K562 (cell line): ENCODE measurements at regions not wholly inside any gene's neighbourhood (a gene's known extent, or its start where the extent isn't known, plus 50 kb on each side); places are given as distances from the start of the nearest gene placed in this dataset.

Experiments
- ATAC-seq: fragments of 200-7000 bp; cut with Tn5 transposase; 3 replicates; pipeline ENCODE4 v1.9.1; 2020; ENCODE audit warnings: moderate library complexity
- BruUV-seq: library from RNA; stranded (reverse); fragments of 400-500 nt; replicated peaks from 2 replicates; lab custom pipeline; 2021; lab: Mats Ljungman, UMichigan
- CTCF ChIA-PET: fragments of 300-600 bp; formaldehyde crosslinking; extraction: SDS; loops from one replicate; lab custom pipeline; 2021; ENCODE audit warnings: low intra/inter-chr PET ratio; lab: Yijun Ruan, JAX
- POLR2A ChIA-PET: fragments of 300-600, 350-650 bp; sonication (Branson Sonifier 250); formaldehyde crosslinking; extraction: SDS; loops from one replicate; lab custom pipeline; 2021; ENCODE audit warnings: antibody characterized with exemption, inconsistent platforms; lab: Yijun Ruan, JAX
- DNase-seq, 4 experiments: peaks; one replicate each; pipeline versions ENCODE4 v3.0.0 to v3.0.0-alpha.2; 2011 to 2018; ENCODE audit warnings: low spot score in 3 of 4, mixed read lengths in 3 of 4; ENCODE audit errors: extremely low read depth in 1 of 4
- FAIRE-seq: peaks from 2 replicates; lab custom pipeline; 2011; peaks lifted over from hg19 to GRCh38; lab: Jason Lieb, UNC
- H2AFZ ChIP-seq: 2 replicates; pipeline ENCODE4 v1.6.0; 2011; ENCODE audit warnings: low read depth, low read length, control low read depth, inconsistent platforms
- H3K27ac ChIP-seq: fragments of 200-600 bp; 3 replicates; pipeline ENCODE4 v1.8.0; 2011; ENCODE audit warnings: low read depth, mild to moderate bottlenecking, control low read depth, inconsistent platforms, low read length, moderate library complexity, mixed read lengths; ENCODE audit errors: extremely low read depth
- H3K27me3 ChIP-seq, 2 experiments: fragments of 300-600 bp in 1 of 2; 2 replicates in 1 of 2; 3 replicates in 1 of 2; pipeline versions ENCODE4 v1.6.0 to v1.8.0; 2011; ENCODE audit warnings: inconsistent platforms in 2 of 2, low read length in 2 of 2, mild to moderate bottlenecking in 1 of 2, mixed read lengths in 1 of 2, moderate library complexity in 1 of 2; ENCODE audit not compliant: control insufficient read depth in 2 of 2, insufficient read depth in 2 of 2
- H3K36me3 ChIP-seq: fragments of 300-600 bp; 3 replicates; pipeline ENCODE4 v1.8.0; 2011; ENCODE audit warnings: mild to moderate bottlenecking, low read length, inconsistent platforms; ENCODE audit not compliant: control insufficient read depth, insufficient read depth
- H3K4me1 ChIP-seq, 2 experiments: fragments of 200-600 bp in 1 of 2; replicated peaks in 1 of 2; 2 replicates in 1 of 2; 3 replicates in 1 of 2; pipeline versions ENCODE4 v1.5.1 to v1.8.0; 2011; ENCODE audit warnings: inconsistent platforms in 2 of 2, low read length in 2 of 2, mild to moderate bottlenecking in 1 of 2, mixed read lengths in 1 of 2, moderate library complexity in 1 of 2; ENCODE audit not compliant: control insufficient read depth in 2 of 2, insufficient read depth in 2 of 2
- H3K4me2 ChIP-seq: 2 replicates; pipeline ENCODE4 v1.6.1; 2011; ENCODE audit warnings: low read length, control low read depth, inconsistent platforms, mixed read lengths; ENCODE audit not compliant: insufficient read depth
- H3K4me3 ChIP-seq: fragments of 200-600 bp; sonication (generic), shearing (Covaris generic); 2 replicates; pipeline ENCODE4 v1.5.1; 2016; ENCODE audit warnings: control low read depth, inconsistent platforms
- H3K79me2 ChIP-seq: fragments of 200-600 bp; 3 replicates; pipeline ENCODE4 v1.8.0; 2011; ENCODE audit warnings: low read length, inconsistent platforms; ENCODE audit not compliant: control insufficient read depth, insufficient read depth
- H3K9ac ChIP-seq, 2 experiments: 2 replicates each; pipeline versions ENCODE4 v1.6.0 to v1.6.1; 2011; ENCODE audit warnings: low read depth in 2 of 2, low read length in 2 of 2, control low read depth in 1 of 2, inconsistent platforms in 1 of 2, mild to moderate bottlenecking in 1 of 2, mixed read lengths in 1 of 2; ENCODE audit not compliant: insufficient read depth in 1 of 2
- H3K9me1 ChIP-seq: one replicate; pipeline ENCODE4 v1.6.0; 2011; ENCODE audit warnings: inconsistent platforms, mild to moderate bottlenecking, low read length, moderate library complexity; ENCODE audit not compliant: control insufficient read depth, insufficient read depth
- H3K9me3 ChIP-seq: replicated peaks from 2 replicates; pipeline ENCODE4 v1.5.1; 2011; ENCODE audit warnings: low read depth, low read length, inconsistent platforms; ENCODE audit not compliant: control insufficient read depth, insufficient read depth
- H4K20me1 ChIP-seq: replicated peaks from 2 replicates; pipeline ENCODE4 v1.6.1; 2011; ENCODE audit warnings: low read length, inconsistent platforms, mixed read lengths; ENCODE audit not compliant: control insufficient read depth, insufficient read depth
- ARID3A ChIP-seq: IDR thresholded peaks from 2 replicates; pipeline ENCODE4 v1.6.1; 2012; ENCODE audit warnings: low read depth, low read length, improper control_type of control experiment, borderline replicate concordance
- FOXP1 ChIP-seq: sonication (generic); formaldehyde crosslinking; IDR thresholded peaks from 2 replicates; pipeline ENCODE4 v1.8.0; 2022; ENCODE audit warnings: mild to moderate bottlenecking, missing genetic modification reagents
- HIVEP1 ChIP-seq: fragments of 250-450 bp; sonication (Bioruptor Pico); IDR thresholded peaks from 2 replicates; pipeline ENCODE4 v1.4.0; 2020; ENCODE audit warnings: mild to moderate bottlenecking
- HNRNPLL ChIP-seq: fragments of 200-400 bp; formaldehyde crosslinking; IDR thresholded peaks from 2 replicates; pipeline ENCODE4 v1.6.1; 2017; ENCODE audit warnings: low read length, low read depth, mild to moderate bottlenecking; ENCODE audit not compliant: poor library complexity, severe bottlenecking
- HOXB6 ChIP-seq: fragments of 250-450 bp; sonication (Bioruptor Pico); IDR thresholded peaks from 2 replicates; pipeline ENCODE4 v1.5.1; 2022; ENCODE audit warnings: mild to moderate bottlenecking, borderline replicate concordance
- SNRNP70 ChIP-seq: fragments of 200-400 bp; formaldehyde crosslinking; optimal IDR thresholded peaks from 2 replicates; pipeline ENCODE3; 2017; ENCODE audit warnings: low read depth, low read length
- WGBS: fragments of 100-300 bp; shearing (Covaris generic); methylation state at CpG from one replicate; pipeline ENCODE4 v1.1.6; 2016; ENCODE audit warnings: low coverage, mixed read lengths; ENCODE audit not compliant: insufficient coverage; ENCODE audit errors: missing lambda C conversion rate; 5-methylcytosine and 5-hydroxymethylcytosine counted together
- in situ Hi-C: fragments of 300-500 bp; cut with MboI; formaldehyde crosslinking; loops from 4 replicates; pipeline ENCODE4 v1.15.0; 2018; ENCODE audit warnings: inconsistent platforms, mixed read lengths
- intact Hi-C: fragments of 100-400 bp; cut with micrococcal nuclease; formaldehyde crosslinking; loops from 2 replicates; pipeline ENCODE4 v1.14.2; 2022
- TF ChIP-seq, protein P1 (sequence below): fragments of 450-650 bp; IDR thresholded peaks from 2 replicates; pipeline ENCODE4 v1.6.1; 2018; ENCODE audit warnings: mild to moderate bottlenecking, low read depth; ENCODE audit not compliant: partially characterized antibody
- TF ChIP-seq, protein P2 (sequence below), 2 experiments: fragments of 450-650 bp; IDR thresholded peaks; 2 replicates each; pipeline ENCODE4 v1.6.1; 2018; ENCODE audit warnings: mild to moderate bottlenecking in 2 of 2, low read depth in 1 of 2; ENCODE audit not compliant: partially characterized antibody in 2 of 2

GRCh38 chr13:106400289-106400688 lies 135.2 kb downstream of the EFNB2 start:
- FAIRE-seq (no peak), ATAC-seq (no peak), DNase-seq (no peak)
- Histone ChIP-seq H3K4me1 (no peaks in the 10 kb centered on the region), H3K36me3 (no peaks in the 10 kb centered on the region), H3K79me2 (no peaks in the 10 kb centered on the region), H4K20me1 (no peaks in the 10 kb centered on the region), H3K9me3 (no peaks in the 10 kb centered on the region), H3K9ac (no peak overlapping the region), H2AFZ (no peak overlapping the region), H3K27ac (no peak overlapping the region), H3K4me2 (no peak overlapping the region), H3K9me1 (no peaks in the 10 kb centered on the region), H3K27me3 (no peaks in the 10 kb centered on the region), H3K4me3 (no peak overlapping the region)
- ChIA-PET CTCF (no interaction called here), POLR2A (no interaction called here)
- in situ Hi-C loops = no loop called here
- intact Hi-C loops = no loop called here
- TF ChIP-seq, protein P1, sequence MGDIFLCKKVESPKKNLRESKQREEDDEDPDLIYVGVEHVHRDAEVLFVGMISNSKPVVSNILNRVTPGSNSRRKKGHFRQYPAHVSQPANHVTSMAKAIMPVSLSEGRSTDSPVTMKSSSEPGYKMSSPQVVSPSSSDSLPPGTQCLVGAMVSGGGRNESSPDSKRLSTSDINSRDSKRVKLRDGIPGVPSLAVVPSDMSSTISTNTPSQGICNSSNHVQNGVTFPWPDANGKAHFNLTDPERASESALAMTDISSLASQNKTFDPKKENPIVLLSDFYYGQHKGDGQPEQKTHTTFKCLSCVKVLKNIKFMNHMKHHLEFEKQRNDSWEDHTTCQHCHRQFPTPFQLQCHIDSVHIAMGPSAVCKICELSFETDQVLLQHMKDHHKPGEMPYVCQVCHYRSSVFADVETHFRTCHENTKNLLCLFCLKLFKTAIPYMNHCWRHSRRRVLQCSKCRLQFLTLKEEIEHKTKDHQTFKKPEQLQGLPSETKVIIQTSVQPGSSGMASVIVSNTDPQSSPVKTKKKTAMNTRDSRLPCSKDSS = no peak
- TF ChIP-seq SNRNP70 = no peak
- 0% methylated on average over 1 of the region's 1 CpG for WGBS
- BruUV-seq = no TSS peak

- no peak for FAIRE-seq
- no peaks in the 10 kb centered on the region for H4K20me1 ChIP-seq
- intact Hi-C loops = no loop called here
- no peak overlapping the region for H3K27ac ChIP-seq
- 0% methylated on average over 1 of the region's 1 CpG for WGBS
- ChIA-PET CTCF (no interaction called here), POLR2A (no interaction called here)
- no peaks in the 10 kb centered on the region for H3K36me3 ChIP-seq
- H3K4me3 ChIP-seq = no peak overlapping the region
- no peaks in the 10 kb centered on the region for H3K79me2 ChIP-seq
- H3K4me1 ChIP-seq = no peaks in the 10 kb centered on the region
- DNase-seq = no peak
- no peak overlapping the region for H3K4me2 ChIP-seq
- H3K27me3 ChIP-seq = no peaks in the 10 kb centered on the region
- no peak overlapping the region for H2AFZ ChIP-seq
- no peaks in the 10 kb centered on the region for H3K9me1 ChIP-seq
- H3K9ac ChIP-seq = no peak overlapping the region
- BruUV-seq = no TSS peak
- ATAC-seq = no peak
- no peaks in the 10 kb centered on the region for H3K9me3 ChIP-seq
- in situ Hi-C loops = no loop called here
- no peak for TF ChIP-seq FOXP1 (CRISPR knock-in tag)
- no peak for TF ChIP-seq ARID3A
- no peak for TF ChIP-seq HIVEP1 (CRISPR knock-in tag)
- TF ChIP-seq, protein P2, sequence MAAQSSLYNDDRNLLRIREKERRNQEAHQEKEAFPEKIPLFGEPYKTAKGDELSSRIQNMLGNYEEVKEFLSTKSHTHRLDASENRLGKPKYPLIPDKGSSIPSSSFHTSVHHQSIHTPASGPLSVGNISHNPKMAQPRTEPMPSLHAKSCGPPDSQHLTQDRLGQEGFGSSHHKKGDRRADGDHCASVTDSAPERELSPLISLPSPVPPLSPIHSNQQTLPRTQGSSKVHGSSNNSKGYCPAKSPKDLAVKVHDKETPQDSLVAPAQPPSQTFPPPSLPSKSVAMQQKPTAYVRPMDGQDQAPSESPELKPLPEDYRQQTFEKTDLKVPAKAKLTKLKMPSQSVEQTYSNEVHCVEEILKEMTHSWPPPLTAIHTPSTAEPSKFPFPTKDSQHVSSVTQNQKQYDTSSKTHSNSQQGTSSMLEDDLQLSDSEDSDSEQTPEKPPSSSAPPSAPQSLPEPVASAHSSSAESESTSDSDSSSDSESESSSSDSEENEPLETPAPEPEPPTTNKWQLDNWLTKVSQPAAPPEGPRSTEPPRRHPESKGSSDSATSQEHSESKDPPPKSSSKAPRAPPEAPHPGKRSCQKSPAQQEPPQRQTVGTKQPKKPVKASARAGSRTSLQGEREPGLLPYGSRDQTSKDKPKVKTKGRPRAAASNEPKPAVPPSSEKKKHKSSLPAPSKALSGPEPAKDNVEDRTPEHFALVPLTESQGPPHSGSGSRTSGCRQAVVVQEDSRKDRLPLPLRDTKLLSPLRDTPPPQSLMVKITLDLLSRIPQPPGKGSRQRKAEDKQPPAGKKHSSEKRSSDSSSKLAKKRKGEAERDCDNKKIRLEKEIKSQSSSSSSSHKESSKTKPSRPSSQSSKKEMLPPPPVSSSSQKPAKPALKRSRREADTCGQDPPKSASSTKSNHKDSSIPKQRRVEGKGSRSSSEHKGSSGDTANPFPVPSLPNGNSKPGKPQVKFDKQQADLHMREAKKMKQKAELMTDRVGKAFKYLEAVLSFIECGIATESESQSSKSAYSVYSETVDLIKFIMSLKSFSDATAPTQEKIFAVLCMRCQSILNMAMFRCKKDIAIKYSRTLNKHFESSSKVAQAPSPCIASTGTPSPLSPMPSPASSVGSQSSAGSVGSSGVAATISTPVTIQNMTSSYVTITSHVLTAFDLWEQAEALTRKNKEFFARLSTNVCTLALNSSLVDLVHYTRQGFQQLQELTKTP (IDR thresholded peaks at IDR 0.05; ENCODE audit: low read depth in 1 of 2, partially characterized antibody in 2 of 2) = no peak
- TF ChIP-seq HOXB6 (CRISPR knock-in tag) = no peak
- no peak for TF ChIP-seq HNRNPLL
Observed at GRCh38 chr13:106398289-106398688, 137.2 kb downstream of the EFNB2 start.
